Fibroblast of skin of left quadriceps (primary cell): ENCODE measurements at regions not wholly inside any gene's neighbourhood (a gene's known extent, or its start where the extent isn't known, plus 50 kb on each side); places are given as distances from the start of the nearest gene placed in this dataset.
A peak's percentile ranks its signal among the peaks of the same experiment; 100 is the strongest.
"Not testable (repeated sequence)": the region's sequence is repeated elsewhere in the genome, so short reads cannot be mapped to it uniquely, and the experiment has no call there.

Experiments used
- DNase-seq, 2 experiments: peaks; one replicate each; pipeline ENCODE4 v3.0.0-alpha.2; 2013; ENCODE audit warnings: low read depth in 2 of 2

DNA sequence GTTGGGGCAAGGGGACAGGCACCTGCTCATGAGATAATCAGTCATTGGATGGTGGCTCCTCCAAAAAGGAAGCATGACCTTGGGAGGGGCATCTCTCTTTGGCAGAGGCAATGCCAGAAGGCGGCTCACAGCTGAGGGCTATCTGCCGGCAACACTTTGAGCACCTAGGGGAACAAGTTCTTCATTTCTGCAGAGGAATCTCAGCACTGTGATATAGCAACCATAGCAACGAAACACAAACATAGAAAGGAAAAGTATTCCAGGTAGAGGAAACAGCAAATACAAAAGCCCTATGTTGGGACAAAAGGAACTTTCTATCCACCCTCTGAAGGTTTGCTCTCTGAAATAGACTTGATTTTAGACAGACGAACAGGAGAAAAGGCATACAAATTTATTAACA, 89.1 kb upstream of the NEDD4L start:
- no peak for DNase-seq

DNA sequence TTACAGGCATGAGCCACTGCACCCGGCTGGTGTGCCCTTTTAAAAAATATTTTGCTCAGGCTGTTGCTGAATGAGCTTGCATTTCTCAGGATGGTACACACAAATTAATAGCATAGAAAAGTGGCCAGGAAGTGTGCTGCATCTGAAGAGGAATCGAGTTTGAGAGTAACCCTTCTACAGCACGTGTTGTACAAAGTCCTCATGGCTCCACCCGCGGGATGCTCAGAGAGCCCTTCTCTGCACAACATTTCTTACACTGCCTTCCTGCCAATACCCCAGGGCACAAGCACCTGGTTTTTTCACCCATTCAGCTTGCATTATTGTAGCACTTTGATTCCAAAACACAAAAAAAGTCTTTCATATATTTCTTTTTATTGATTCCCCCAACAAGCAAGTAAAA, 90.1 kb upstream of the NEDD4L start:
- no peak for DNase-seq

DNA sequence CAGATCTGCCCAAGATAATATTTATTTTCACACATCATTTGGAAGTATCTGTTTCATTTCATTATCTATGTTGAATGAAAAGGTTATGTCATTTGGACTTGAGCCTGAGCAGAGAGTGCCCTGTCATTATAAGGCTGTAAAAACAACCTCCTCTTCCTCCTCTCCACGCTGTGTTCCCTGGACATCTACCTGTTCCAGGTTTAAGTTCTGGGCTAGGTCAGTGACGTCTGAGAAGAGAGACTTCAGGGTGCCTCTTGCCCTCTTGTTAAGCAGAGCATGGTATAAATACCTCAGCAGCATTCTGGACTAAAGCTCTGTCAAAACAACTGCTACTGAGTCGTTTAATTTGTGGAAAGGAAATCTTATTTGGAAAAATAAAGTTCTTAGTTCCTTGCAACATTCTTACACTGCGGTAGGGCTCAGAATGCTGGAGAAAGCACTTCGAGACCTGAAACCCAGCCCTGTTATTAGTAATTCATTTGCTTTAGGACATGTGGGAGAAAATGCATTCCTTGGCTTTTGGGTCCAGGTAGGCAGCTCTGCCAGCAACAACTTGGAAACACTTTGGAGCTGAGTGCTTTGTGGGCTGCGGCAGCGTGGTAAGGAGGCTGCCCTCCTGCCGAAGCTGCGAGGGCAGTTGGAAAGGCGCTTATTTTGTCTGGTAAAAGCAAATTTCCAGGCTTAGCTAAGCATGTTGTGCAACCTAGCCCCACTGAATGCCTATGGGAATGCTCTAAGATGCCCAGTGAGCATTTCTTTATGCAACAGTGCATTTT, 91.8 kb upstream of the NEDD4L start:
- no peak for DNase-seq

DNA sequence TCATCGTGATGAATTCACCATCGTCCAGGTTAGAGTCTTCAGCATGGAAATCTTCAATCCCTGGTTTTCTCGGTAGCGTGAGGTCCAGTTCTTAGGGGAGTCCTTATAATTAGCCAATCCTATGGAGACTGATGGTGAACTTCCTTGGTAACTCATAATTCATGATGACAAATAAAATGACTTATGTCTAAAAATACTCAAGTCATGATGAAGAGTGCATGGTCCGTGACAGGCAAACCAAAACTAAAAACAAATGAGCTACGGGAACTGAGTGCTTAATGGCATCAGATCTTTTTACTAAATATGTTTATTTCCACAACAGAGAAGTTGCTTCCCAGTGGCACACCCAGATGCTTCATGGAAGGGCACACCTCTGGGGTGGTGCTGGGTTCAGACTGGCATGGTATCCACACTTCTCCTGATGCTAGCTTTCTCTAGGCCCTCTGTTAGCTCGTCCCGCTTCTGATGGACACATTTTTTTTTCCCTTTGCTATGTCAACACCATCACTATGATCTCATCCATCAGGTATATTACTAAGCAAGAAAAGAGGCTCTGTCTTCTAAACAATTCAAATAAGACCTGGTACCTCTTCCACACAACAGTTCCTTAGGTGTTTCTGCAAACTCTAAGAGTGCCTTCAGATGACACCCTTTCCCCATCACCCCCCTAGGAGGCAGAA, 92.8 kb upstream of the NEDD4L start:
- no peak for DNase-seq

DNA sequence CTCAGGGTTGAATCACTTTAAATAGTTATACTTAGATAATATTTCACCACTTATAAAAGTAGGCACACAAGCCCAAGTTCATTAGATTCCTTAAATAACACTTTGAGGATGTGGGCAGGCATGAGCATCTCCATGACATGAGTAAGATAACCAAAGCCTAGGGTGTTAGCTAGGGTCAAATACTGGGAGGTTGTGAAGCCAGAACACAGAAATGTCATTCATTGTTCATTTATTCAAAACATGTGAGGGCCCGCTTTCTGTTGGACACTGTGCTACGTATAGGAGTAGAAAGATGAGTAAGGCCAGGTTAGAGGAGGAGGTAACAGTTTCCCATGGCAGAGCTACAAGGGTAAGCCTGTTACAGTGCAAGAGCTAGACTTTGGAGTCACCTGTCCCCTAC, 93.5 kb upstream of the NEDD4L start:
- DNase-seq: no peak

DNA sequence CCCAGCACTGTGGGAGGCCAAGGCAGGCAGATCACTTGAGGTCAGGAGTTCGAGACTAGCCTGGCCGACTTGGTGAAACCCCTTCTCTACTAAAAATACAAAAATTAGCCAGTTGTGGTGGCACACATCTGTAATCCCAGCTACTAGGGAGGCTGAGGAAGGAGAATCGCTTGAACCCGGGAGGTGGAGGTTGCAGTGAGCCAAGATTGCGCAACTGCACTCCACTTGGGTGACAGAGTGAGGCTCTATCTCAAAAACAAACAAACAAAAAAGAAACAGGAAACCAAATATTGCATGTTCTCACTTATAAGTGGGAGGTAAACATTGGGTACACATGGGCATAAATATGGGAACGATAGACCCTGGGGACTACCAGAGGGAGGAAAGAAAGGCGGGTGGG, 94.7 kb upstream of the NEDD4L start:
- DNase-seq: not testable (repeated sequence)

DNA sequence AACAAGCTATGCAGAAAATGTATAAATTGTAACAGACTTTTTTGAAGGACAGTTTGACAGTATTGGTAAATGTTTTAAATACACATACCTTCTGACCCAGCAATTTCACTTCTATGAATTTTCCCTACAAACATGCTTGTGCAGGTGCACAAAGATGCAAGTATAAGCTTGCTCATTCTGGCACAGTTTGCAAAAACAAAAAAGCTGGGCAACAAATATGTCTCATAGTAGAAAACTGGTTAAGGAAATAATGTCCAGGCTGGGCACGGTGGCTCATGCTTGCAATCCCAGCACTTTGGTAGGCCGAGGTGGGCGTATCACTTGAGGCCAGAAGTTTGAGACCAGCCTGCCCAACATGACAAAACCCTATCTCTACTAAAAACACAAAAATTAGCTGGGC, 96.9 kb upstream of the NEDD4L start:
- DNase-seq: no peak

DNA sequence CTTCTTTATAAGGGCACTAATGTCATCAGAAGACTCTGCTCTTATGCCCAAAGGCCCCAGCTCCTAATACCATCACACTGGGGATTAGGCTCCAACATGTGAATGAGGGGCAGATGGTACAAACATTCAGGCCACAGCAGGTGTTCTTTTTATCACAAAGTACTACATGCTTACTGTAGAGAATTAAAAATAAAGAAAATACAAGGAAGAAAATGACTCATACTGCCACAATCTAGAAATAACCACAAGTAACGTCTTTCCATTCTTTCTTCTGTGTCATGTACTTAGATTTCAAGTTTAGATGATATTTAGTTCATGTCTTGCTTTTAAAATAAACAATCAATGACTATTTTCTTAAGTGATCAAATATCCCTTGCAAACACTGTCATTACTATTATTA, 100.3 kb upstream of the NEDD4L start:
- DNase-seq: no peak

DNA sequence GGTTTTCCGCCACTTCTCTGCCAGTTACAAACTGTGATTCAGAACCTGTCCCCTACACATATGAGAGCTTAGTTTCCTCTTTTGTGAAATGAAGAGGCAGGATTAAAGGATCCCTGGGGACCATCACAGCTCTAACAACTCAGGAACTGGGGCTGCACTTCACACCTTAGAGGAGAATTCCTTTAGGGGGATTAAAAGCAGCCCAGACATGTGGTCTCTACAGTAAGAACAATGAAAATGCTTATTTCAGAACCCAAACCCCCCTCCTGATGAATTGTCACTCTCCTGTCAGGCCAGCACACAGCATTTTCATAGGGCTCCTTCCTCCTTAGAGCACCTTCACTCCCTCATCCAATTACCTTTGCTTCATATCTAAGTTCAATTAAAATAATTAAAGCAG, 101.5 kb upstream of the NEDD4L start:
- DNase-seq: no peak

DNA sequence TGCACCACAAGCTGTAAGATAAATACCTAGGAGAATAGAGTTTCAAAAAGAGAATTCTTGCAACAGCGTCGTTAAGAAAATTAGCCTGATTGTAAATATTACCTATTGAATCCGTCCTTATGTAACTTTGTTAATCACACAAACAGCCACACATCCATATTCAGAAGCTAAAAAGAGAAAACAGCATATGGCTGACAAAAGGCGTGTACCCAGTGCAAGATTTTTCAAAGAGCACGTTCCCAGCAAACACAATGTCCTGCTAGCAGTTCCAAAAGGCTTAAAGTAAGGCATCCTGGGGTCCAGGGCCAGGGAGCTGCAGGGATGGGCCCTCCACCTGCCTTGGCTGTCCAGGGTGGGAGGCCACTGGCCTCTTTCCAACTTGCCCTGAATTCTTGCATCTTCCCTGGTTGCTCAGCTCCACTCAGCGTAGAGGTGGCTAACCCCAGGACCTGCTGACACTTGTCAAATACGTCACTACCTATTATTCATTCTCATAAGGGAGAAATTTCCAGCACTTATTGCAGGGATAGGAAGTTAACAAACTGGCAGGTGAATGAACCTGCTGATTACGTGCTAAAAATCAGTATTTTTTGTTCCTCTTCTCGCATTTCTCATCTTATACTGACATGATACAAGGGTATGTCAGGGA, 102.1 kb upstream of the NEDD4L start:
- DNase-seq: no peak

DNA sequence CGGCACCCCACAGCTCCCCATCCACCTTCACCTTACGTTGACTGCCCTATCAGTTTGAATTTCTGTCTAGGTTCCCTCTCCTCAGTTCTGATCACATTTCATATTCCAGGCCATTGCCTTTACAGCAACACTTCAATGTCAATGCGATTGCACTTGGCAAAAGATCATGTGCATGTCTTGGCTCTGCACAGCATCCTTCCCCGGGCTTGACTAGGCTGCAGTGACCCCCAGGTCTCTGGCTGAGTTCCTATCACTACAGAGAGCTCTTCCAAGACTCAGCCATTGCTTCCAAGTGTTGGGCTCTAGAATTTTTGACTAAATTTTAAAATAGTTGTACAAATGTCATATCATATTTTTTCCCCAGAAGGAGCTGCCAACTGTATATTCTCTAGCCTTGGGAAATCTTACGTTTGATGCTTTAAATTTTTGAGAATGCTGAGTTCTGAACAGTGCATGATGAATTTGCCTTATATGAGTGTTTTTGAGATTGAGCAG, 103.8 kb upstream of the NEDD4L start:
- no peak for DNase-seq

DNA sequence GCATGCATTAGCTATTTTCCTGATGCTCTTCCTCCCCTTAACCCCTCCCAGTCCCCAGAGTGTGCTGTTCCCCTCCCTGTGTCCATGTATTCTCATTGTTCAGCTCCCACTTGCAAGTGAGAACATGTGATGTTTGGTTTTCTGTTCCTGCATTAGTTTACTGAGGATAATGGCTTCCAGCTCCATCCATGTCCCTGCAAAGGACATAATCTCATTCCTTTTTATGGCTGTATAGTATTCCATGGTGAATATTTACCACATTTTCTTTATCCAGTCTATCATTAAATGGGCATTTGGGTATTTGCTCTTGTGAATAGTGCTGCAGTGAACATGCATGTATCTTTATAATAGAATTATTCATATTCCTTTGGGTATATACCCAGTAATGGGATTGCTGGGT, 109.7 kb upstream of the NEDD4L start:
- DNase-seq: not testable (repeated sequence)

DNA sequence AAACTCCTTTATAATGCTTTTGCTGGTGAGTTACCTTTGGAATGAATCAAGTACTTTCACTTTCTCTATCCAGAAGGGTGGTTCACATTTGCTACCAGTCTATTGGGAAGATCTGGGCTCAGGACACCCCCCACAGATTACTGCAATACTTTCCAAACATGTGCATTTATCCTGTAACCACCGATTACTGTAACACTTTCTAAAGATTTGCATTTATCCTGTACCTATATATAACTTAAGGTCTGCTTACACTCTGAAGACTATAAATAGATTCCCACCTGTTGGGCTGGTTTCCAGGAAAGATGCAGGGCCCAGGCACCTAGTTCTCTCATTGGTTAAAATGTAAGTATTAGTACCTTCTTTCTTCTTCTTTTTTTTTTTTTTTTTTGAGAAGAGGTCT, 113.0 kb upstream of the NEDD4L start:
- DNase-seq: no peak

DNA sequence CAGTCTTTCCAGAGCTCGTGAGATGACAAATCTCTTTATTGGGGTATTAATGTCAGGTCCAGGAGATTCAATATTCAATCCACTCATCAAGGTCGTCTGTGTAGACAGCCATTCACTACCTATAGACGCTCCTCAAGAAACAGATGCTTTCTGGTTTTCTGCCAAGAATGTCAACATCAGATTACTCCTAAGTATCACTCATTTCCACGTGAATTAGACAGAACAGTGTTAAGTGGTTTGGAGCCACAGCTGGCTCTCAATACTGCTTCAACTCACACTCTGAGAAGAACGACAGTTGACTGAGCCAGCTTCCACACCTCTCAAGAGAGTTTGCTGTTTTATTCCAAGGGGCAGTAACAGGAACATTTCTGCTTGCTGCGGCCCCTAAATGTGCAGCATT, 113.5 kb upstream of the NEDD4L start:
- DNase-seq: no peak

DNA sequence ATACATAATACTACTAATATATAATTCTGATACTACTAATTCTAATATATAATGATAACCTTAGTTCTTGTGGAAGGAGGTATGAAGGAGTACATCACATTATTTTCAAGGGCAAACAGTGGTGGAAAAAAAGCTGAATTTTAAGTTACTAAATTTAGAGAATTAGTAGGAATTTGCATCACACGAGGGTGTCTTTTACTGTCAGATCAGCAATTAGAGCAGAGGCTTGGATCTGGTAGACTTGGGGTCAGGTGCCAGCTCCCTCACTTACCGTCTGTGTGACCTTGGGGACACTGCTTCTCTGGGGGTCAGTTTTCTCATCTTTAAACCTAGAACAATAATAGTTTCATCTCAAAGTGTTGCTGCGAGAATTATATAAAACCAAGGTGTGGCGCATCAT, 114.1 kb upstream of the NEDD4L start:
- DNase-seq: no peak

DNA sequence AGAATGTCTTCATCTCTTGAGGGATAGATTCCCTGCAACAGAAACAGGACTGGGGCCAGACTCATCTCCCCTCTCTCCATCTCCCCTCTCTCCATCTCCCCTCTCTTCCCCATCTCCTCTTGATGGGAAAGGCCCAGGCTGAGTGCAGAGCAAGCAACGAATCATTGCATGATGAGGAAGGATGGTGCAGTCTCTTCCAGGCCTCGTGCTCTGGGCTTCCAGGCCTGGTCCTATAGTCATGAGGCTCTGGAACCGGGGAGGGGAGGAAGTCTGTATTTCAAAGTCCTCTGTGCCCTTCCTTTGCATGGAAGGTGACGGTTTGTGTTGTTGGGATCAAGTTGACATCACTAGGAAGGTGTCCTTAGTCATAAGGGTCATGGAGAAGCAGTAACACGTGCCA, 115.6 kb upstream of the NEDD4L start:
- no peak for DNase-seq

DNA sequence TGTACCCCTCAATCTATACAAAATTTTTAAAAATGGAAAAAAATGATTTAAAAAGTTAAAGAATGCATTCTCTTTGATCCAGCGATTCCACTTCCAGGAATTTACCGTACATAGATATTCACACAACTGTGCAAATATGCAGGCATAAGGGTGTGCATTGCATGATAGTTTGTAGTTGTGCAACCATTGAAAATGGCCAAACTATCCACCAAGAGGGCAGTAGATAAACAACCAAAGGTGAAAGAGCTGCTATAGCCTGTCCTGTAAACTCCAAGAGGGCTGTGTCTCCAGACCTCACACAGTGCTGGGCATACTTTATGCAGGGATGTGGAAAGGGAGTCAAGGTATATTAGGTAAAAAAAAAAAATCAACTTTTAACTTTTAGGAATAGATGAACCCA, 116.5 kb upstream of the NEDD4L start:
- DNase-seq: no peak

DNA sequence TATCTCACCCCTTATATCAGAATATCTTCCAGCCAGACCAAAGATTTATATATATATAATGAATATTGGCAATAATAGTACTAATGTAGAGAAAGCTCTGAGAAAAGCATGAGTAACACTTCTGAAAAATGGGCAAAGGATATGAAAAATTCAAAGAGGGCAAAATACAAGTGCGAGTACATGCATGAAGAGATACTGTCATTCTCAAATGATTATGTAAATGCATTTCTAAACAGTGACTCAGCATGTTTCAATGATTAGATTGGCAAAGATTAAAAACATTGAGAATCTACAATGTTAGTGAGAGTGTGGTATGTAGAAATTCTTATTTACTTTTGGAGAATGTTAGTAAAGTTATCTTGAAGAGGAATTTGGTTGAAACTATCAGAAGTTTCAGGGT, 118.3 kb upstream of the NEDD4L start:
- peak; percentile 42 to 44 for DNase-seq

DNA sequence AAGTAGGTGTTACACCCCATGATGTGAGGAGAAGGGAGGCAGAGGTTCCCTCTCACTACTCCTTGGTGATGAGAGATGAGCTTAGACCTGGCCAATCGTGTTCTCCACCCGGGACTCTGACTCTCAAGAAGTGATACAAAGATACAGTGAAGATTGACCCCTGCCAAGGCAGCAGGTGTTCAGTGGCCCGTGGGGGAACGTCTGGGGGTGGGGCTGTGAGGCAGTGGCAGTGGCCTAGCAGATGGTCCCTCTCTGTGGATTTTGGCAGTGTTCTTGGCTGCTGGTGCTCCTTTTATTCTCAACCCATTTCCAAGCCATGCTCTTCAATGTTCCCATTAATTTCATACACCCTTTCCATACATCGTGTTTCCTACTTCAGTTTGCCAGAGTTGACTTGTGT, 120.4 kb upstream of the NEDD4L start:
- DNase-seq: no peak

DNA sequence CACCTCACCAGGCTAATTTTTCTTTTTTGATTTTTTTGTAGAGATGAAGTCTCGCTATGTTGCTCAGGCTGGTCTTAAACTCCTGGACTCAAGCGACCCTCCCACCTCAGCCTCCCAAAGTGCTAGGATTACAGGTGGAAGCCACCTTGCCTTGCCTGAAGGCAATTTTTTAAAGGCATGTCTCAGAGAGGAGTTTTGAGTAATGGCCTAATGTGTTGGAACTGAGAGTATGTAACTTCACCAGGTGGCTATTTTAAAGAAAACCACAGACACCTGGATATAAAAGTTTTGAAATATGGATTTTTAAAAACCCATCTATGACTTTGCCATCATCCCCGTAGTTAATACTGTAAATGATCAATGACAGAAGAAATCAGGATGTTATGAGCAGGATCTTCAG, 119.8 kb upstream of the ATP8B1 start:
- DNase-seq: no peak

DNA sequence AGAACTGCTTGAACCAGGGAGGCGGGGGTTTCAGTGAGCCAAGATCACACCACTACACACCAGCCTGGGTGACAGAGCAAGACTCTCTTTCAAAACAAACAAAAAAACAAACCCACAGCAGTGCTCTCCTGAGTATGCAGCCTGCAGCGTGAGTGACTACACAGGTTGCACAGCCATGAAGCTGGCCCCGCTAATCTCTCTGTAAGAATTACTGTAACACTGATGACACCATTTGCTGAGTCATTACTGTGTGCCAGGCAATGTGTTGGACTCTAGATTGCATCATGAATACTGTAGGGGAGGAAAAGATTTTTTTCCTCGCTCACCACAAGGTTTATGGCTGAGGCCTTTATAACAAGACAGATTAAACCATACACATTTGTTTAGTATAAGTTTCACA, 118.6 kb upstream of the ATP8B1 start:
- DNase-seq: peak; percentile 6 to 11

DNA sequence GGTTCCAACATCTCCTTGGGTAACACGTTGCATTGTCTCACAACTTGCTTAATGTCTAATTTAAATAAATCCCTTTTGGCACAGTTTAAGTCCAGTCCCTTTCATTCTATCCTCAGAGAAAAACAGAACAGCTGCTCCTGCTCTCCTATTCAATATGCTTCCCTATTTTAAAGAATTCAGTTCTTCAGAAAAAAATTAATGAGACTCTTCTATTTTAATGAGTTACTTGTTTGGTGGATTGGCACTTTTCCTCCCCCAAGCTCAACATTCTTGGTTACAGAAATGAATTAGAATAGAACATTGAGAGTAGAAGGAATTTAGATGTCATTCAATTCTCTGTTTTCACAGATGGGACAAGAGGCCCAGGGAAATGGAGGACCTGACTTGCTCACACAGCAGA, 116.9 kb upstream of the ATP8B1 start:
- DNase-seq: no peak

DNA sequence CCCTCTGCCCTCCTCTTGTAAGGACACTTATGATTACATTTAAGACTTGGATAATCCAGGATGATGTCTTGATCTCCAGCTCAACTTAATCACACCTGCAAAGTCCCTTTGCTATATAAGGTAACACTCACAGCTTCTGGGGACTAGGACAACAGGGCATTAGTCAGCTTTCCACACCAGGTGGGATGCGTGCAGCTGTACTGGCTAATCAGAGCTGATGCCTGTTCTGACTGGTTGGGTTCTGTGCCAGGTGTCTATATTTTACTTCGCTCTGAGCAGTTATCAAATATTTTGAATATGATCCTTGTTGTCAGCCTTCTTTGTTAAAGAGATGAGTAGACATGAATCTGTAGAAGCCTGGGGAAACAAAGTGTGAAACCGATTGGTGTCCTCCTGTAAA, 115.5 kb upstream of the ATP8B1 start:
- DNase-seq: no peak
